Effector memory CD8-positive, alpha-beta T cell (primary cell): ENCODE measurements at regions not wholly inside any gene's neighbourhood (a gene's known extent, or its start where the extent isn't known, plus 50 kb on each side); places are given as distances from the start of the nearest gene placed in this dataset.
"Not testable (repeated sequence)": the region's sequence is repeated elsewhere in the genome, so short reads cannot be mapped to it uniquely, and the experiment has no call there.

ENCODE experiments used
- ATAC-seq: fragments of 150-1000 bp; cut with Tn5 transposase; replicated peaks from 2 replicates; pipeline ENCODE4 v1.10.0; 2021; ENCODE audit warnings: mild to moderate bottlenecking, moderate library complexity
- DNase-seq, 3 experiments: peaks; one replicate each; pipeline ENCODE4 v3.0.0; 2021
- H3K27ac Mint-ChIP-seq, 2 donors: one replicate each; pipeline ENCODE4 v1.8.0; 2022; ENCODE audit warnings: mild to moderate bottlenecking in 2 of 2, mixed read lengths in 2 of 2, moderate library complexity in 2 of 2
- H3K27me3 Mint-ChIP-seq, 2 donors: one replicate each; pipeline ENCODE4 v1.8.0; 2022; ENCODE audit warnings: mixed read lengths in 2 of 2
- H3K36me3 Mint-ChIP-seq: one replicate; pipeline ENCODE4 v1.8.0; 2022; ENCODE audit warnings: mild to moderate bottlenecking, moderate library complexity, mixed read lengths; ENCODE audit not compliant: insufficient read depth
- H3K4me1 Mint-ChIP-seq, 2 donors: one replicate each; pipeline ENCODE4 v1.8.0; 2022; ENCODE audit warnings: low read depth in 2 of 2, mixed read lengths in 2 of 2
- H3K4me3 Mint-ChIP-seq, 2 donors: one replicate each; pipeline ENCODE4 v1.8.0; 2022; ENCODE audit warnings: mild to moderate bottlenecking in 2 of 2, mixed read lengths in 2 of 2, moderate library complexity in 2 of 2
- H3K9me3 Mint-ChIP-seq, 2 donors: one replicate each; pipeline ENCODE4 v1.8.0; 2022; ENCODE audit warnings: mixed read lengths in 2 of 2

DNA sequence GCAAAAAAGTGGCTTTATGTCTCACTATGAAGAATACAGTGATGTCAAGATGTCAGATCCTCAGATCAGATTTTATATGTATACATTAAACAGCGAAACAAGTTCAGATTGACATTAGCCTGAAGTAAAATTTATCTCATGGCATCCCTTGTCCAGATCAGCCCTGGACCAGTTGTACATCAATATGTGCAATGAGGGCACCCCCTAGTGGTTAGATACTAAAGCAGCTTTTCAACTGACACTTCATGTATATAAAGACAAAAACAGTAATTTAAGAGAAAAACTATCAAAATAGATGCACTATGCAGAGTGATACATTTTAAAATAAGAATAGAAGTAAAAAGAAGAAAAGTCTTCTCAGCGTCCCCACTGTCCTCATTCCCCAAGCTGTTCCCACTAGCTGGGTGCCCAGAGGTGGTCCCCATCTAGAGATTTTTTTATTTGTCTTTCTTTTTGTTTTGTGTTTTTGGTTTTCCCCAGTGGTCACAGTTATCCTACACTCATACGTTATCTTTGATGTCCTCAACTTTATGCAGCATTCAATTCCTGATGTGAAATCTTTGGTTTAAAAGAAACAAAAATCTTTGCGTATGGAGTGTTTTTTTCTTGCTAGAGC, 2193.4 kb upstream of the RAG2 start:
- Mint-ChIP-seq H3K27ac (no peak overlapping the region), H3K4me3 (no peak overlapping the region), H3K4me1 (no peaks in the 10 kb centered on the region), H3K36me3 (no peaks in the 10 kb centered on the region), H3K9me3 (peaks cover 0 to 11% of the 10 kb centered on the region in 2 donors), H3K27me3 (no peaks in the 10 kb centered on the region)
- ATAC-seq, result no peak
- no peak for DNase-seq

DNA sequence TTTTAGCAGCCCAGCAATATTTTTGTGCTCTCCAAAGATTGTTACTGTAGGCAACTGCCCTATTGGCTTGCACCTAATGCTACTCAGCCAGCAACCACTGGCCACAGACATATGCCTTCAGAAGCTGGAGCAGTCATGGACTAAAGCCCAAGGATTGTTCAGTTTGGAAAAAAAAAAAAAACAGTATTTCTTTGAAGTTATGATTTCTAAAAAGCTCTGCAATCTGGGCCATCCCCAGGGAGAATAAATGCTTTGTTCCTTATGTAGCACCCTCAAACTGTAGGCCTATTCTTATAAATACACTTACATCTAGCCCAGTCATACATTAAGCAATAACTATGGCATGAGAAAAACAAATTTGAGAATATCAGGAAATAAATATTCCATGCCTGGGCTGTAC, 2190.5 kb upstream of the RAG2 start:
- Mint-ChIP-seq H3K27me3 (no peaks in the 10 kb centered on the region), H3K4me3 (no peak overlapping the region), H3K4me1 (no peaks in the 10 kb centered on the region), H3K36me3 (no peaks in the 10 kb centered on the region), H3K9me3 (peaks cover 5 to 12% of the 10 kb centered on the region in 2 donors), H3K27ac (no peak overlapping the region)
- DNase-seq, result no peak
- no peak for ATAC-seq

GRCh38 chr11:38784164-38784563, 2186.1 kb upstream of the RAG2 start:
- peaks cover 6 to 26% of the 10 kb centered on the region in 2 donors for H3K9me3 Mint-ChIP-seq
- H3K27me3 Mint-ChIP-seq, result no peaks in the 10 kb centered on the region
- H3K36me3 Mint-ChIP-seq, result no peaks in the 10 kb centered on the region
- no peak overlapping the region for H3K27ac Mint-ChIP-seq
- no peak overlapping the region for H3K4me3 Mint-ChIP-seq
- DNase-seq, result no peak
- H3K4me1 Mint-ChIP-seq, result no peaks in the 10 kb centered on the region
- ATAC-seq, result no peak

- no peak for DNase-seq
- Mint-ChIP-seq H3K4me3 (no peak overlapping the region), H3K27me3 (no peaks in the 10 kb centered on the region), H3K36me3 (no peaks in the 10 kb centered on the region), H3K9me3 (peaks cover 20 to 29% of the 10 kb centered on the region in 2 donors), H3K4me1 (no peaks in the 10 kb centered on the region), H3K27ac (no peak overlapping the region)
- ATAC-seq, result no peak
Measured at GRCh38 chr11:38766796-38767195, 2168.8 kb upstream of the RAG2 start.

- no peak for DNase-seq
Measured at GRCh38 chr11:38759394-38759793, 2161.4 kb upstream of the RAG2 start.

DNA sequence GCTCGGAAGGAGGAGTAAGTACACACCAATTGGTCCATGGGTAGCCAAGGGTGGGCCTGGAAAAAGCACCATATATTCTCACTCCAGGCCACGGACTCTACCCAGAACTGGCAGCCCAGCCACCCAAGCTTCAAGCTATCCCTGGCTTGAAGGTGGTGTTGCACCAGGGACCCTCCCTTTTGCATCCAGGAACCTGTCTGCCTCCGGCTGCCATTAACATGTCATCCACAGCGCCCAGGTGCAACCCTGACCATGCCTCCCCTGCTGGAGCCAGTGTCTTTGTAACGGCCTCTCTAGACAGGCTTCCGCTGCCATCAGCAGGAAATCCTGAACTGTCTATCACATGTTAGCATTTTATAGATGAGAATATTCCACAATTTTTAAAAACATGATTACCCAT, 2158.5 kb upstream of the RAG2 start:
- Mint-ChIP-seq H3K4me1 (no peaks in the 10 kb centered on the region), H3K27me3 (no peaks in the 10 kb centered on the region)
- ATAC-seq, result no peak

More at GRCh38 chr11:38759394-38759793, 2161.4 kb upstream of the RAG2 start:
- no peak for ATAC-seq
- H3K4me3 Mint-ChIP-seq, result no peak overlapping the region
- H3K9me3 Mint-ChIP-seq, result peaks cover 0 to 6% of the 10 kb centered on the region in 2 donors
- H3K36me3 Mint-ChIP-seq, result peaks cover 3% of the 10 kb centered on the region
- no peaks in the 10 kb centered on the region for H3K4me1 Mint-ChIP-seq
- no peaks in the 10 kb centered on the region for H3K27me3 Mint-ChIP-seq
- no peak overlapping the region for H3K27ac Mint-ChIP-seq

GRCh38 chr11:38751421-38751820, 2153.4 kb upstream of the RAG2 start:
- H3K27ac Mint-ChIP-seq, result no peak overlapping the region
- no peak overlapping the region for H3K4me3 Mint-ChIP-seq
- ATAC-seq (no peak), DNase-seq (no peak)
- H3K27me3 Mint-ChIP-seq, result no peaks in the 10 kb centered on the region
- no peaks in the 10 kb centered on the region for H3K4me1 Mint-ChIP-seq
- no peaks in the 10 kb centered on the region for H3K36me3 Mint-ChIP-seq
- peaks cover 6 to 7% of the 10 kb centered on the region in 2 donors for H3K9me3 Mint-ChIP-seq

More for the DNA sequence above, 2158.5 kb upstream of the RAG2 start:
- Mint-ChIP-seq H3K36me3 (peaks cover 3% of the 10 kb centered on the region), H3K4me3 (no peak overlapping the region), H3K27ac (no peak overlapping the region), H3K9me3 (peaks cover 6 to 7% of the 10 kb centered on the region in 2 donors)
- DNase-seq, result no peak

- H3K27ac Mint-ChIP-seq, ATAC-seq, H3K27me3 Mint-ChIP-seq, DNase-seq, H3K4me3 Mint-ChIP-seq, H3K36me3 Mint-ChIP-seq, H3K9me3 Mint-ChIP-seq, H3K4me1 Mint-ChIP-seq: not testable (repeated sequence)
Measured at GRCh38 chr11:38746516-38746915, 2148.5 kb upstream of the RAG2 start.

DNA sequence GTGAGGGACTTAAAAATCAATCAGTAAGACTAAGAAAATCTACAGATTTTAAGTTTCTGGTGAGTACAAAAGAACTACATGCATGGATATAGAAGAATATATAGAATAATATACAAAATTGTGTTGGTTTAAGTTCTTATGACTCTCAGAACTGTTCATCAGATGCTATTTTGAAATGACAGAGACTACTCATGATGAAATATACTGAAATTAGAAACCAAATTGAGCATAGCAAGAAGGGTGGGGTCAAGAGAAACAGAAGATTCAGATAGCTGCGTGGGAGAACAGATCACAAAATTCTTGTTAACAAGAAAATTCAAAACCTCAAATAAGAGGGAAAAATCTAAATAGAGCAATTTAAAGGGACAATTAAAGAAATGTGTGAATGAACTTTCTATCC, 2125.3 kb upstream of the RAG2 start:
- H3K27me3 Mint-ChIP-seq, result no peaks in the 10 kb centered on the region
- no peak overlapping the region for H3K27ac Mint-ChIP-seq

GRCh38 chr11:38721586-38722315, 2123.7 kb upstream of the RAG2 start:
- ATAC-seq (no peak), DNase-seq (no peak)
- Mint-ChIP-seq H3K9me3 (peaks cover 4 to 24% of the 10 kb centered on the region in 2 donors), H3K4me3 (no peak overlapping the region), H3K27me3 (no peaks in the 10 kb centered on the region), H3K27ac (no peak overlapping the region), H3K4me1 (no peaks in the 10 kb centered on the region), H3K36me3 (no peaks in the 10 kb centered on the region)

More for the DNA sequence above, 2125.3 kb upstream of the RAG2 start:
- Mint-ChIP-seq H3K36me3 (no peaks in the 10 kb centered on the region), H3K9me3 (peaks cover 4 to 24% of the 10 kb centered on the region in 2 donors), H3K4me1 (no peaks in the 10 kb centered on the region), H3K4me3 (no peak overlapping the region)
- ATAC-seq (no peak), DNase-seq (no peak)

DNA sequence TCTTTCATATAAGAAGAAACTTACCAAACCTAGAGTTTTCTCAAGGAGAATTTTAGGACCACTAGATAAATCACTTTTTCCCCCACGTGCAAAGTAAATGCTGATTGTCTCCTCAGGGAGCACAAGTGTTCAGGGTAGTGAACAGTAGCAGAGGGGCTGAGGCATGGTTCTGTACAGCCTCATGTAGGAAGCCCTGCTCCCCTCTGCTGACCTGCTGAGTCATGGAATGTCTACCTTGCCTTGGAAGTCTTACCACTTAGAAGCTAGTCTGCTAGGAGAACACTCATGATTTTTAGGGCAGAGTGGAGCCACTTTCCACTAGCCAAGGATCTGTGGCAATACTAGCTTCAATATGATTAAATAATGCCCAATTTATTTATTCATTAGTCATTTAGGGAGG, 2120.6 kb upstream of the RAG2 start:
- Mint-ChIP-seq H3K4me3 (no peak overlapping the region), H3K4me1 (no peaks in the 10 kb centered on the region), H3K27ac (no peak overlapping the region), H3K27me3 (no peaks in the 10 kb centered on the region), H3K9me3 (peaks cover 6 to 14% of the 10 kb centered on the region in 2 donors), H3K36me3 (no peaks in the 10 kb centered on the region)
- DNase-seq, result no peak
- ATAC-seq, result no peak

DNA sequence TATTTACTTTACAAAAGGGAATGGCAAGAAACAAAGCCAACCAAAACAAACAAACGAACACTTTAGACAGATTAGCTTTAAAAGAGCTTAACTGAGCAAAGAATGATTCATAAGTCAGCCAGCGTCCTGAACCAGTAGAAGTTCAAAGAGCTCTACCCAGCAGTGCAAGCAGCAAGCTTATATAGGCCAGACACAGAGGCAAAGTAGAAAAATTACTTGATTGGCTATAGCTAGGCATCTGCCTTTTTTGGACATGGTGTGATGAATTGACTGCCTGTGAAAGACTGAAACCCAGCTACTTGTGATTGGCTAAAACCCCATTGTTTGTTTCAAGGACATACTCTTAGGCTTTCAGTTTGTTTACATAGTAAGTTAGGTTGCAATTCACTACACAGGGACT, 2120.0 kb upstream of the RAG2 start:
- H3K27me3 Mint-ChIP-seq, result no peaks in the 10 kb centered on the region
- ATAC-seq (no peak), DNase-seq (no peak)
- no peak overlapping the region for H3K4me3 Mint-ChIP-seq
- peaks cover 6 to 8% of the 10 kb centered on the region in 2 donors for H3K9me3 Mint-ChIP-seq
- H3K36me3 Mint-ChIP-seq, result no peaks in the 10 kb centered on the region
- no peak overlapping the region for H3K27ac Mint-ChIP-seq
- H3K4me1 Mint-ChIP-seq, result no peaks in the 10 kb centered on the region

DNA sequence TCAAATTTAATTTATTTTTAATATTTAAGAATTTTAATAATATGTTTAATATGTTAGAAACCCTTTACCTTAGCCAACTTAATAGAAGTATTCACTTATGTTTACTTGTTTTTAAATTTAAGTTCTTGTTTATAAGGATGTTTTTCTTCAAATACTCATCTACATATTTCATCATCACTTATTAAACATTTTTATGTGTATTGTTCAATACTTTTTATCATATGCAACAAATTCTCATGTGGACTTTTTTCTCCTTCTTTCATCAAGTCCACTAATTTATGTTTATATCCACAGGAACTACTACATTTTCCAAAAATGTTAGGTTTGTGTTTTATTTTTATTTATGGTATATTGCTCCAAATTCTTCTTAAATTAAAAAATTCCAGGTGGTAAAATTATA, 2113.1 kb upstream of the RAG2 start:
- Mint-ChIP-seq H3K27ac (no peak overlapping the region), H3K4me3 (no peak overlapping the region), H3K9me3 (peaks cover 0 to 10% of the 10 kb centered on the region in 2 donors), H3K27me3 (no peaks in the 10 kb centered on the region), H3K4me1 (no peaks in the 10 kb centered on the region), H3K36me3 (no peaks in the 10 kb centered on the region)
- ATAC-seq (no peak), DNase-seq (no peak)

GRCh38 chr11:38710262-38710661, 2112.2 kb upstream of the RAG2 start:
- no peaks in the 10 kb centered on the region for H3K4me1 Mint-ChIP-seq
- H3K4me3 Mint-ChIP-seq, result no peak overlapping the region
- H3K9me3 Mint-ChIP-seq, result peaks cover 4 to 10% of the 10 kb centered on the region in 2 donors
- ATAC-seq (no peak), DNase-seq (no peak)
- no peaks in the 10 kb centered on the region for H3K36me3 Mint-ChIP-seq
- H3K27me3 Mint-ChIP-seq, result no peaks in the 10 kb centered on the region
- no peak overlapping the region for H3K27ac Mint-ChIP-seq
